T-cell (primary cell): ENCODE measurements at regions not wholly inside any gene's neighbourhood (a gene's known extent, or its start where the extent isn't known, plus 50 kb on each side); places are given as distances from the start of the nearest gene placed in this dataset.

Experiments
- ATAC-seq, 4 experiments: fragments of 200-7000 bp in 3 of 4; fragments of 150-1000 bp in 1 of 4; cut with Tn5 transposase; replicated peaks in 1 of 4; 1 replicate in 3 of 4; 2 replicates in 1 of 4; pipeline ENCODE4 v1.10.0; 2021; ENCODE audit warnings: moderate library complexity in 3 of 4, mild to moderate bottlenecking in 2 of 4, moderate number of reproducible peaks in 1 of 4
- CTCF ChIA-PET, 2 donors: fragments of 300-600 bp; sonication (Branson Sonifier 250); formaldehyde crosslinking; loops; one replicate each; lab custom pipeline; 2022; ENCODE audit warnings: antibody characterized with exemption in 2 of 2; lab: Charles Lee
- POLR2A ChIA-PET, 2 donors: fragments of 300-600 bp; sonication (Branson Sonifier 250); formaldehyde crosslinking; loops; one replicate each; lab custom pipeline; 2022; ENCODE audit warnings: antibody characterized with exemption in 2 of 2; lab: Charles Lee
- DNase-seq, 35 experiments: peaks; one replicate each; pipeline versions ENCODE4 v3.0.0 to v3.0.0-alpha.2; 2013 to 2023
- H3K27ac ChIP-seq: one replicate; pipeline ENCODE4 v1.5.1; 2013; ENCODE audit warnings: low read length
- H3K27me3 ChIP-seq, 2 experiments: replicated peaks in 1 of 2; 1 replicate in 1 of 2; 2 replicates in 1 of 2; pipeline versions ENCODE4 v1.6.1 to v1.7.0; 2013; ENCODE audit warnings: low read length in 1 of 2, mixed read lengths in 1 of 2; ENCODE audit not compliant: control insufficient read depth in 2 of 2, insufficient read depth in 2 of 2; ENCODE audit errors: extremely low read depth in 1 of 2
- H3K36me3 ChIP-seq, 2 donors: 1 replicate in 1 of 2; 2 replicates in 1 of 2; pipeline versions ENCODE4 v1.6.1 to v1.7.0; 2013; ENCODE audit warnings: low read length in 1 of 2; ENCODE audit not compliant: control insufficient read depth in 2 of 2, insufficient read depth in 1 of 2; ENCODE audit errors: extremely low read depth in 1 of 2
- H3K4me1 ChIP-seq, 2 experiments: 1 replicate in 1 of 2; 2 replicates in 1 of 2; pipeline versions ENCODE4 v1.6.1 to v1.7.0; 2013; ENCODE audit warnings: low read length in 2 of 2, mixed read lengths in 1 of 2; ENCODE audit not compliant: insufficient read depth in 2 of 2, control insufficient read depth in 1 of 2; ENCODE audit errors: extremely low read depth in 1 of 2
- H3K4me3 ChIP-seq, 2 donors: 1 replicate in 1 of 2; 2 replicates in 1 of 2; pipeline versions ENCODE4 v1.5.1 to v1.7.0; 2013; ENCODE audit warnings: mild to moderate bottlenecking in 2 of 2, low read length in 1 of 2, moderate library complexity in 1 of 2; ENCODE audit not compliant: control insufficient read depth in 1 of 2; ENCODE audit errors: extremely low read depth in 1 of 2
- H3K9me3 ChIP-seq: 2 replicates; pipeline ENCODE4 v1.7.0; 2013
- H3K27ac Mint-ChIP-seq, 2 donors: one replicate each; pipeline ENCODE4 v1.8.0; 2020 to 2021; ENCODE audit warnings: mild to moderate bottlenecking in 2 of 2, mixed read lengths in 2 of 2
- H3K27me3 Mint-ChIP-seq, 2 donors: one replicate each; pipeline ENCODE4 v1.8.0; 2021 to 2022; ENCODE audit warnings: mixed read lengths in 2 of 2
- H3K36me3 Mint-ChIP-seq: one replicate; pipeline ENCODE4 v1.8.0; 2021; ENCODE audit warnings: mixed read lengths
- H3K4me1 Mint-ChIP-seq, 3 donors: one replicate each; pipeline ENCODE4 v1.8.0; 2020 to 2022; ENCODE audit warnings: mixed read lengths in 3 of 3, mild to moderate bottlenecking in 1 of 3
- H3K4me3 Mint-ChIP-seq, 3 donors: one replicate each; pipeline ENCODE4 v1.8.0; 2020 to 2022; ENCODE audit warnings: mild to moderate bottlenecking in 3 of 3, mixed read lengths in 3 of 3, moderate library complexity in 3 of 3
- H3K9me3 Mint-ChIP-seq, 3 donors: one replicate each; pipeline ENCODE4 v1.8.0; 2020 to 2022; ENCODE audit warnings: mixed read lengths in 3 of 3
- WGBS: methylation state at CpG from one replicate; pipeline ENCODE4 v1.1.5; 2013; ENCODE audit warnings: missing lambda C conversion rate; ENCODE audit not compliant: insufficient coverage; 5-methylcytosine and 5-hydroxymethylcytosine counted together

DNA sequence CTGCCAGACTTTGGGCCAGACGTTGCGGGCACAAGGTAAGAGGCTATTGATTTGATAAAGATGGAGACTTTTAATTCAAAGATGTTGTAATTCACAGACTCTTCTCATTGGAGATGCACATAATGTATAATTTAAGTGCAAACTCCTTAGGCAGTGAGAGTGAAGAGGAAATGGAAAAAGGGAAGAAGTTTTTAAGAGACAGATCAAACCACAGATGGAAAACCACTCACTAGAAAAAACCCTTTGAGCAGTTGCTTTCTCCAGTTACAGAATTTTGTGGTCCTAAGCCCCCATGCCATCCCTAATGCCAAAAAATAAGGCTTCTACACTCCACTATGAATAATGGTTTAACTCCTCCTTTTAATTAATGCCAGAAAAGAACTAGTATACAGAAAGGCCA, 977.1 kb upstream of the PRKX start:
- Histone ChIP-seq H3K27me3 (no peaks in the 10 kb centered on the region), H3K27ac (no peak overlapping the region), H3K4me1 (no peaks in the 10 kb centered on the region), H3K36me3 (no peaks in the 10 kb centered on the region), H3K9me3 (no peaks in the 10 kb centered on the region), H3K4me3 (no peak overlapping the region)
- no CpG with 5 or more reads among the region's 2 CpGs for WGBS
- H3K36me3 Mint-ChIP-seq, result no peaks in the 10 kb centered on the region
- H3K27ac Mint-ChIP-seq, result no peak overlapping the region
- ChIA-PET POLR2A (no interaction called here), CTCF (no interaction called here)
- no peak overlapping the region for H3K4me3 Mint-ChIP-seq
- ATAC-seq (no peak), DNase-seq (no peak)
- no peaks in the 10 kb centered on the region for H3K4me1 Mint-ChIP-seq
- peaks cover 0 to 8% (median 4%) of the 10 kb centered on the region in 3 donors for H3K9me3 Mint-ChIP-seq
- H3K27me3 Mint-ChIP-seq, result no peaks in the 10 kb centered on the region

DNA sequence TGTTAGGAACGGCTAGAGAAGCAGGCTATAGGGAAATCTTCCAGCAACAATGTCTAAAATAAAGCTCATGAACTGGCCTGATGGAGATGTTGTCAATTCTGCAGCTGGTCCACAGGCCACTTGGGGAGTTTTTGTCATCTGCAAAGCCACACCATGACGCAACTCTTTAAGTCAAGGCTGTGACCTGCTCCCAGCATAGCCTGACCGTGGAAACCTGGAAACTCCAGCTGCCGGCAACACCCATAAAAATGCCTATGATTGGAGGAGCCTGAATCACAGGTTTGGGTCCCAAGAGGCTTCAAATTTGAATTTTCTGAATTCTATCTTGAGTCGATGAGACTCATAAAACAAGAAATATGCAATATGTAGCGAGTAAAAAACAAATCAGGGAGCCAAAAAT, 969.2 kb upstream of the PRKX start:
- CTCF ChIA-PET, result no interaction called here
- WGBS, result 92% methylated on average over 2 of the region's 6 CpGs
- H3K27me3 Mint-ChIP-seq, result no peaks in the 10 kb centered on the region
- Histone ChIP-seq H3K9me3 (no peaks in the 10 kb centered on the region), H3K4me3 (no peak overlapping the region), H3K27ac (no peak overlapping the region), H3K27me3 (no peaks in the 10 kb centered on the region), H3K4me1 (no peaks in the 10 kb centered on the region), H3K36me3 (no peaks in the 10 kb centered on the region)
- no peaks in the 10 kb centered on the region for H3K36me3 Mint-ChIP-seq
- no peak for DNase-seq
- H3K9me3 Mint-ChIP-seq, result peaks cover 3 to 4% (median 3%) of the 10 kb centered on the region in 3 donors
- H3K4me3 Mint-ChIP-seq, result no peak overlapping the region
- POLR2A ChIA-PET, result no interaction called here
- no peak for ATAC-seq
- no peak overlapping the region for H3K27ac Mint-ChIP-seq
- no peaks in the 10 kb centered on the region for H3K4me1 Mint-ChIP-seq

DNA sequence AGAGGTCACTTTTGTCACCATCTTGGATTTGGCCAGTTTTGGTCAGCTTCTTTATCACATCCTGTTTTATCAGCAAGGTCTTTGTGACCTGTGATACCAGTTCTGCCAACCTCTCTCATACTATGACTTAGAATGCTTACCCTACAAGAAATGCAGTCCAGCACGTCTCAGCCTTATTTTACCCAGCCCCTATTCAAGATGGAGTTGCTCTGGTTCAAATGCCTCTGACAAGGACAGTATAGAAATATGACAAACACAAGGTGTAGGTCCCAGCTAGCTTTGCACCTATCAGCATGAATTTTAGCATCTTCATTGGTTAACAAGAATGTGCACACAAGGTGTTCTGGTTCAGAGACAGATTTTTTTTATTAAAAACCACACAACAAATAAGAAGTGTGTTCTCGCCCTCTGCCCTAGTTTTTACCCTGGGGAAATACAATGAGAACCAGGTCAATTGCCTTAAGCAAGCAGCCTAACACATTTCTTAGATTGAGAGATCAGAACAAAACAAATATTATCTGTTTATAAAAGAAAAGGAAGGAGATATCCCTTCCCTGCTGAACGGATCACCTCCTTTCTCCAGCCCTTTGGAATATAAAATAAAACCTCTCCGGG, 962.3 kb upstream of the PRKX start:
- no peaks in the 10 kb centered on the region for H3K4me1 Mint-ChIP-seq
- no peaks in the 10 kb centered on the region for H3K27me3 ChIP-seq
- ATAC-seq, result no peak
- WGBS, result no CpG with 5 or more reads among the region's 4 CpGs
- no peak for DNase-seq
- ChIA-PET POLR2A (interaction anchor here in 1 of 2 donors (0.6 kb wide), 1 partner anchor 350 kb away, joined by 6 read pairs; no protein-coding TSS in a partner anchor), CTCF (no interaction called here)
- no peak overlapping the region for H3K4me3 Mint-ChIP-seq
- H3K27me3 Mint-ChIP-seq, result no peaks in the 10 kb centered on the region
- no peaks in the 10 kb centered on the region for H3K9me3 ChIP-seq
- H3K4me1 ChIP-seq, result no peaks in the 10 kb centered on the region
- peaks cover 0 to 14% (median 7%) of the 10 kb centered on the region in 3 donors for H3K9me3 Mint-ChIP-seq
- H3K4me3 ChIP-seq, result no peak overlapping the region
- no peak overlapping the region for H3K27ac ChIP-seq
- no peak overlapping the region for H3K27ac Mint-ChIP-seq
- no peaks in the 10 kb centered on the region for H3K36me3 ChIP-seq
- no peaks in the 10 kb centered on the region for H3K36me3 Mint-ChIP-seq

DNA sequence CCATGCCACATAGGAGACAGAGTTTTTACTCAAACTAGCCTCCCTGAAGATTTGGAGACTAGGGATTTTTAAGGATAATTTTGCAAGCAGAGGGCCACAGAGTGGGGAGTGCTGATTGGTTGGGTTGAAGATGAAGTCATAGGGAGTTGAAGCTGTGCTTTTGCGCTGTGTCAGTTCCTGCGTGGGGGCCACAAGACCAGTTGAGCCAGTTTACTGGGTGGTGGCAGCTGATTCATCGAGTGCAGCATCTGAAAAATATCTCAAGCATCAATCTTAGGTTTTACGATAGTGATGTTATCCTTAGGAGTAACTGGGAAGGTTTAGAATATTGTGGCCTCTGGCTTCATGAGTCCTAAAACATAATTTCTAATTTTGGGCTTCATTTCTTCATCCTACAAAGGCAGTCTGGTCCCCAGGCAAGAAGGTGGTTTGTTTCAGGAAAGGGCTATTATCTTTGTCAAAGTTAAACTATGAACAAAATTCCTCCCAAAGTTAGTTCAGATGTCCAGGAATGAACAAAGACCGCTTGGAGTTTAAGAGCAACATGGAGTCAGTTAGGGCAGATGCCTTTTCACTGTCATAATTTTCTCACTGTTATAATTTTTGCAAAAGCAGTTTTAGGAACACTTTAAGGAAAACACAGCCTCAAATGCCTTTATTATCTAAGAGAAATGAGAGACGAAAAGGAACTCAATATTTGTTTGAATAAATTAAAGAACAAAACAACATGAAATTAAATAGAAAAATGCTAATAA, 960.8 kb upstream of the PRKX start:
- peaks cover 0 to 14% (median 7%) of the 10 kb centered on the region in 3 donors for H3K9me3 Mint-ChIP-seq
- H3K27me3 Mint-ChIP-seq, result no peaks in the 10 kb centered on the region
- Histone ChIP-seq H3K9me3 (no peaks in the 10 kb centered on the region), H3K4me1 (no peaks in the 10 kb centered on the region), H3K27me3 (no peaks in the 10 kb centered on the region), H3K36me3 (no peaks in the 10 kb centered on the region), H3K27ac (no peak overlapping the region), H3K4me3 (no peak overlapping the region)
- H3K36me3 Mint-ChIP-seq, result no peaks in the 10 kb centered on the region
- ATAC-seq (no peak), DNase-seq (no peak)
- WGBS, result no CpG with 5 or more reads among the region's 6 CpGs
- CTCF ChIA-PET, result no interaction called here
- no peaks in the 10 kb centered on the region for H3K4me1 Mint-ChIP-seq
- no peak overlapping the region for H3K27ac Mint-ChIP-seq
- no peak overlapping the region for H3K4me3 Mint-ChIP-seq
- POLR2A ChIA-PET, result no interaction called here

DNA sequence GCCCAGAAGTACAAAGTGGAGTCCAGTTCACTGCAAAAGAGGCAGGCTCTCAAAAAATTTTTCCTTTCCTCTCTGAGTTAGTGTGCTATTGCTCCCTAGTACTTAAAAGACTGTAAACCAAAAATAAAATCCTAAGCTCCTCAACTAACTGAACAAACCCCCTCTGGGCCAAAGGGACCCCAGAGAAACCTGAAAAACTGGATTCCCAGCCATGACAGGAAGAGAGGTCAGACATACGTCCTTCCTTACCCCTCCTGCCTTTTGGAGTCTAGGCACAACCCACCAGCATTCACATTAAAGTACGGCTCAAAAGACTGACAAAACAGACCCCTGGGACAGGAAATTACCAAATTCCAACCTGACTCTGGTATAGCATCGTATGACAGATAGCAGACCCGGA, 957.9 kb upstream of the PRKX start:
- Histone ChIP-seq H3K9me3 (no peaks in the 10 kb centered on the region), H3K27me3 (no peaks in the 10 kb centered on the region), H3K36me3 (no peaks in the 10 kb centered on the region), H3K4me1 (no peaks in the 10 kb centered on the region), H3K27ac (no peak overlapping the region), H3K4me3 (no peak overlapping the region)
- Mint-ChIP-seq H3K27ac (no peak overlapping the region), H3K4me3 (no peak overlapping the region), H3K9me3 (peaks cover 3 to 14% (median 9%) of the 10 kb centered on the region in 3 donors), H3K4me1 (no peaks in the 10 kb centered on the region), H3K27me3 (no peaks in the 10 kb centered on the region), H3K36me3 (no peaks in the 10 kb centered on the region)
- ChIA-PET CTCF (no interaction called here), POLR2A (no interaction called here)
- DNase-seq, result no peak
- no peak for ATAC-seq
- WGBS, result 54% methylated on average over 3 of the region's 4 CpGs

DNA sequence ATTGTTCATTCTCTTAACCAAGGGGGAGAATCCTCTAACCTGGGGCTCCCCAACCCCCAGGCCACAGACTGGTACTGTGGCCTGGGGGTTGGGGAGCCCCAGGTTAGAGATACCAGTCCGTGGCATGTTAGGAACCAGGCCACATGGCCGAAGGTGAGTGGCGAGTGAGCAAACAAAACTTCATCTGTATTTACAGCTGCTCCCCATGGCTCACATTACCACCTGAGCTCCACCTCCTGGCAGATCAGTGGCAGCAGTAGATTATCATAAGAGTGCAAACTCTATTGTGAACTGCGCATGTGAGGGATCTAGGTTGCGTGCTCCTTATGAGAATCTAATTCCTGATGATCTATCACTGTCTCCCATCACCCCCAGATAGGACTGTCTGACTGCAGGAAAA, 957.2 kb upstream of the PRKX start:
- Mint-ChIP-seq H3K36me3 (no peaks in the 10 kb centered on the region), H3K9me3 (peaks cover 3 to 14% (median 9%) of the 10 kb centered on the region in 3 donors), H3K4me1 (no peaks in the 10 kb centered on the region), H3K4me3 (no peak overlapping the region), H3K27me3 (no peaks in the 10 kb centered on the region), H3K27ac (no peak overlapping the region)
- ATAC-seq (no peak), DNase-seq (no peak)
- H3K4me1 ChIP-seq, result no peaks in the 10 kb centered on the region
- H3K4me3 ChIP-seq, result no peak overlapping the region
- WGBS, result no CpG with 5 or more reads among the region's 5 CpGs
- no peak overlapping the region for H3K27ac ChIP-seq
- no peaks in the 10 kb centered on the region for H3K36me3 ChIP-seq
- no peaks in the 10 kb centered on the region for H3K27me3 ChIP-seq
- ChIA-PET POLR2A (no interaction called here), CTCF (no interaction called here)
- no peaks in the 10 kb centered on the region for H3K9me3 ChIP-seq
